ENCODE measurements at regions not wholly inside any gene's neighbourhood (a gene's known extent, or its start where the extent isn't known, plus 50 kb on each side); places are given as distances from the start of the nearest gene placed in this dataset.

GRCh38 chr18:29741461-29741860, 1301.1 kb downstream of the DSC3 start:
- no peaks in the 10 kb centered on the region for H3K79me2 ChIP-seq (ENCODE audit: control insufficient read depth, low read length)
- TF ChIP-seq, protein P1, sequence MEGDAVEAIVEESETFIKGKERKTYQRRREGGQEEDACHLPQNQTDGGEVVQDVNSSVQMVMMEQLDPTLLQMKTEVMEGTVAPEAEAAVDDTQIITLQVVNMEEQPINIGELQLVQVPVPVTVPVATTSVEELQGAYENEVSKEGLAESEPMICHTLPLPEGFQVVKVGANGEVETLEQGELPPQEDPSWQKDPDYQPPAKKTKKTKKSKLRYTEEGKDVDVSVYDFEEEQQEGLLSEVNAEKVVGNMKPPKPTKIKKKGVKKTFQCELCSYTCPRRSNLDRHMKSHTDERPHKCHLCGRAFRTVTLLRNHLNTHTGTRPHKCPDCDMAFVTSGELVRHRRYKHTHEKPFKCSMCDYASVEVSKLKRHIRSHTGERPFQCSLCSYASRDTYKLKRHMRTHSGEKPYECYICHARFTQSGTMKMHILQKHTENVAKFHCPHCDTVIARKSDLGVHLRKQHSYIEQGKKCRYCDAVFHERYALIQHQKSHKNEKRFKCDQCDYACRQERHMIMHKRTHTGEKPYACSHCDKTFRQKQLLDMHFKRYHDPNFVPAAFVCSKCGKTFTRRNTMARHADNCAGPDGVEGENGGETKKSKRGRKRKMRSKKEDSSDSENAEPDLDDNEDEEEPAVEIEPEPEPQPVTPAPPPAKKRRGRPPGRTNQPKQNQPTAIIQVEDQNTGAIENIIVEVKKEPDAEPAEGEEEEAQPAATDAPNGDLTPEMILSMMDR (IDR thresholded peaks at IDR 0.05; ENCODE audit: low read depth, low read length, poor library complexity, severe bottlenecking): no peak
- TF ChIP-seq EZH2phosphoT487 (IDR thresholded peaks at IDR 0.05; ENCODE audit: borderline replicate concordance, low read length): no peak
- H3K27ac ChIP-seq (ENCODE audit: low read depth, low read length): no peak overlapping the region
- H3K4me3 ChIP-seq (ENCODE audit: low read length): no peak overlapping the region
- no peak overlapping the region for H3K4me2 ChIP-seq (ENCODE audit: low read length)
- no peaks in the 10 kb centered on the region for H3K36me3 ChIP-seq (ENCODE audit: control insufficient read depth, low read length)
- no peaks in the 10 kb centered on the region for H3K9me2 ChIP-seq (replicated peaks; ENCODE audit: control insufficient read depth, low read length)
- no peaks in the 10 kb centered on the region for H4K20me1 ChIP-seq (ENCODE audit: control insufficient read depth, insufficient read depth, low read depth, low read length)
- H3F3A ChIP-seq (ENCODE audit: control insufficient read depth, insufficient read depth): no peaks in the 10 kb centered on the region
- no peaks in the 10 kb centered on the region for H3K27me3 ChIP-seq (ENCODE audit: control insufficient read depth, low read length)
- H3K9me3 ChIP-seq (ENCODE audit: control insufficient read depth, insufficient read depth, low read length): peaks cover 8% of the 10 kb centered on the region; the same call in 1 of the 2 replicates
- H3K4me1 ChIP-seq (ENCODE audit: control insufficient read depth, low read length): no peaks in the 10 kb centered on the region

GRCh38 chr18:29737620-29738019, 1304.9 kb downstream of the DSC3 start:
- Histone ChIP-seq H3F3A (ENCODE audit: control insufficient read depth, insufficient read depth) (no peaks in the 10 kb centered on the region), H3K9me2 (replicated peaks; ENCODE audit: control insufficient read depth, low read length) (no peaks in the 10 kb centered on the region), H3K4me3 (ENCODE audit: low read length) (no peak overlapping the region), H3K9me3 (ENCODE audit: control insufficient read depth, insufficient read depth, low read length) (peaks cover 8% of the 10 kb centered on the region; the same call in 1 of the 2 replicates), H3K4me1 (ENCODE audit: control insufficient read depth, low read length) (no peaks in the 10 kb centered on the region), H4K20me1 (ENCODE audit: control insufficient read depth, insufficient read depth, low read depth, low read length) (no peaks in the 10 kb centered on the region), H3K27me3 (ENCODE audit: control insufficient read depth, low read length) (no peaks in the 10 kb centered on the region), H3K27ac (ENCODE audit: low read depth, low read length) (no peak overlapping the region), H3K4me2 (ENCODE audit: low read length) (no peak overlapping the region), H3K79me2 (ENCODE audit: control insufficient read depth, low read length) (no peaks in the 10 kb centered on the region), H3K36me3 (ENCODE audit: control insufficient read depth, low read length) (no peaks in the 10 kb centered on the region)
- no peak for TF ChIP-seq EZH2phosphoT487 (IDR thresholded peaks at IDR 0.05; ENCODE audit: borderline replicate concordance, low read length)
- TF ChIP-seq, protein P1 (IDR thresholded peaks at IDR 0.05; ENCODE audit: low read depth, low read length, poor library complexity, severe bottlenecking): no peak

GRCh38 chr18:29737190-29737589, 1305.4 kb downstream of the DSC3 start:
- Histone ChIP-seq H3K9me2 (replicated peaks; ENCODE audit: control insufficient read depth, low read length) (no peaks in the 10 kb centered on the region), H3K4me3 (ENCODE audit: low read length) (no peak overlapping the region), H3K4me2 (ENCODE audit: low read length) (no peak overlapping the region), H4K20me1 (ENCODE audit: control insufficient read depth, insufficient read depth, low read depth, low read length) (no peaks in the 10 kb centered on the region), H3K79me2 (ENCODE audit: control insufficient read depth, low read length) (no peaks in the 10 kb centered on the region), H3K36me3 (ENCODE audit: control insufficient read depth, low read length) (no peaks in the 10 kb centered on the region), H3K27ac (ENCODE audit: low read depth, low read length) (no peak overlapping the region), H3K27me3 (ENCODE audit: control insufficient read depth, low read length) (no peaks in the 10 kb centered on the region), H3K4me1 (ENCODE audit: control insufficient read depth, low read length) (no peaks in the 10 kb centered on the region), H3K9me3 (ENCODE audit: control insufficient read depth, insufficient read depth, low read length) (peaks cover 8% of the 10 kb centered on the region; the same call in 1 of the 2 replicates), H3F3A (ENCODE audit: control insufficient read depth, insufficient read depth) (no peaks in the 10 kb centered on the region)
- TF ChIP-seq EZH2phosphoT487 (IDR thresholded peaks at IDR 0.05; ENCODE audit: borderline replicate concordance, low read length): no peak
- TF ChIP-seq, protein P1 (IDR thresholded peaks at IDR 0.05; ENCODE audit: low read depth, low read length, poor library complexity, severe bottlenecking): no peak

Measured in DOHH2 (cell line).